Testis (tissue), 2 donors: ENCODE measurements at regions not wholly inside any gene's neighbourhood (a gene's known extent, or its start where the extent isn't known, plus 50 kb on each side); places are given as distances from the start of the nearest gene placed in this dataset.

Source experiments
- CTCF ChIP-seq, 3 experiments: fragments of 450-650 bp in 2 of 3; fragments of 200-600 bp in 1 of 3; sonication (generic) in 1 of 3; IDR thresholded peaks; one replicate each; pipeline ENCODE4 v1.5.1; 2016 to 2019; ENCODE audit warnings: antibody characterized with exemption in 3 of 3, mild to moderate bottlenecking in 2 of 3, moderate library complexity in 1 of 3
- POLR2A ChIP-seq: fragments of 450-650 bp; IDR thresholded peaks from one replicate; pipeline ENCODE4 v1.6.1; 2017; ENCODE audit warnings: antibody characterized with exemption, mild to moderate bottlenecking, moderate library complexity

GRCh38 chr6:132215805-132216204 is 185.5 kb downstream of the MOXD1 start:
- TF ChIP-seq POLR2A: no peak
- TF ChIP-seq CTCF (IDR thresholded peaks at IDR 0.05): no peak
